HG02885 (cell line): ENCODE measurements at regions not wholly inside any gene's neighbourhood (a gene's known extent, or its start where the extent isn't known, plus 50 kb on each side); places are given as distances from the start of the nearest gene placed in this dataset.
"Not testable (repeated sequence)": the region's sequence is repeated elsewhere in the genome, so short reads cannot be mapped to it uniquely, and the experiment has no call there.

Experiments used
- ATAC-seq: cut with Tn5 transposase; IDR thresholded peaks from one replicate; pipeline ENCODE4 v1.9.1; 2021; ENCODE audit warnings: mild to moderate bottlenecking; ENCODE audit not compliant: unreplicated experiment, poor library complexity

- no peak for ATAC-seq
Measured at GRCh38 chrX:42022158-42022557, 98.8 kb upstream of the CASK start.

- no peak for ATAC-seq
Measured at GRCh38 chrX:42021058-42021457, 97.7 kb upstream of the CASK start.

DNA sequence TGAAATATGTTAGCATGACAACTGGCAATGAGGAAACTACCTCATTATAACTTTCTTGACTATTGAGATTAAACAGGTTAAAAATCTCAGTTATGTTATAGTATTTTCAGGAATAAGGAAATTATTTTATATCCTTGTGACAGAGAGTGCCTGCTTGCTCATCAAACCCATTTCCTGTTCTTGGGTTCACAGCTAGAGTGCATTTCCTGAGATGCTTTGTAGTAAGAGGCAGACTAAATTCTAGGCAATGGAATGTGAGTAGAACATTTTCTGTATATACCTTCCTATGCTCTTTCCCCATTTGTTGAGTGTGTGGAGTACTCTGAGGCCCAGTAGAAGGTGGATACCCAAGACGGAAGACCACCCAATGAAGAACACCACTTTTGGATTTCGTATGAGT is 96.9 kb upstream of the CASK start:
- no peak for ATAC-seq

GRCh38 chrX:42017971-42018370 is 94.6 kb upstream of the CASK start:
- no peak for ATAC-seq

GRCh38 chrX:42000836-42001235 is 77.5 kb upstream of the CASK start:
- no peak for ATAC-seq

DNA sequence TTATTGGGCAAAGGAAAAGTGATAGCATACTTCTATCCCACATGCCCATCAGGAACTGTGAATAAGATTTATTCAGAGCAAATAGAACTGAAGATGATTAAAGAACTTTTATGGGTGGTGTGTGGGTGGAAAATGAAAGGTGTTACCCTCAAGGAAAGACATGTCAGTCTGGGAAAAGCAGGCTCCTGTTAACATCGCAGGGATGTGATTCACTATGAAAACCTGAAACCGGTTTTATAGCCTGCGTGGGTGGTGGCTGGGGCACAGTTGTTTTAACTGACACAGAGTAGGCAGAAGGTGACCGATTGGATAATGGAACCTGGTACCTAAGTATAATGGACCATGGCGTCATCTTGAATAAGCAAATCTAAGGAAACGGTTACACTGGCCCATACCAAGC is 61.3 kb upstream of the CASK start:
- no peak for ATAC-seq

DNA sequence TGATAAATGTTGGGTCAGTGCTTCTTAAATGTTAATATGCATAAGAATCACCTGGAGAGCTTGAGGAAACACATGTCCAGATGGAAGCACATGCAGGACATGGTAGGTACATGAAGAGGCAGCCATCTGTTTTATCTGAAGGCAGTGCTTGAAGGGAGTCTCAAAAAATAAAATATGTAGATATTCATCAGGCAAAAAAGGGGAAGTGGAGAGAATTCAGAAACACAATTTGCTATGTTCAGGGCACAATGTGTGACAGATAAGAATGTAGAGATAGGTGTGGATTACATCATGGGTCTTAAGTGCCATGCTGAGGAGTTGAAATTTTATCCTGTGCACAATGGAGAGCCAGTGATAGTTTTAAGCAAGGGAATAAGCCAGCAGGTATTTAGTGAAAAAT is 59.6 kb upstream of the CASK start:
- no peak for ATAC-seq

DNA sequence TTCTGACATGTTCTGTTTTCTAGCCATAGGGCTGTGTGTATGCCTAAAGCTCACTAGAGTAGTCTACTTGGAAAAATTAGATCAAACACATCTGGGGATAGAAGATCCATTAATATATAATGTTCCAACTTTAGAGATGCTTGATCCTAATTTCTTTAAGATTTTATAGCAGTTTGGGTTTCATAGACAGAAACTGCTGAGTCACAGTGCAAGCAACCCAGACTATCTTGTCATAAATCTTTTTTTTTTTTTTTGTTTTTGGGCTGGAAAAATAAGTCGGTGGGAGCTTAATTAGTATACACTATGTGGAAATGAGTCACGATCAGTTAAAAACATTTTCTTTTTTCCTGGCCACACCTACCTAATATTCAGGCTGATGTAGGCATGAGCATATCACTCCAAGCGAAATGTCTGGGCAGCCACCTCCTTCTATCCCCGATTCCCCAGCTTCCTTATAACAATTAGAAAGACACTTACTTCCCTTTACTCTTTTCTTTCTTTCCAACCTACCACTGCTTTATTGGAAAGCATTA is 58.2 kb upstream of the CASK start:
- ATAC-seq, result no peak

- ATAC-seq, result not testable (repeated sequence)
Measured at GRCh38 chrX:41974677-41975076, 51.3 kb upstream of the CASK start.

DNA sequence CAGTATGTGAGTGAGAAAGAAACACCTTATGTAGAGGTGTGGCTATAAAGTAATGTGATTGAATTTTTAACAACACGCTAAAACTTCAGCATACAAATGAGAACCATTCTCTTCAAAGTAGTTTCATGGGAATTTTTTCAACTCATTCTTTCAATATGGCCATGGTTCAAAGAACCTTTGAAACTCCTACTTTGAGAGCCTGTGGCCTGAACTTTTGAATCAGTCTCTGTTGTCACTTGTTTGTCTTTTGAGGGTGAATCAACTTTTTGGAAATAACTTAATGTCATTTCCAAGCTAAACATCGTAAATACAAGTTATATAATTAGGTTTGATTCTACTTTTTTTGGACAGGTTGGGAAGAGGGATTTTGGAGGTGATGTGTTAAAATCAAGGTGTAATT is 49.9 kb upstream of the CASK start:
- ATAC-seq, result no peak
